CD4-positive, alpha-beta T cell treated with Interleukin-2 at 100 ng/mL for 4 hours (primary cell): ENCODE measurements at regions not wholly inside any gene's neighbourhood (a gene's known extent, or its start where the extent isn't known, plus 50 kb on each side); places are given as distances from the start of the nearest gene placed in this dataset.

ENCODE experiments used
- DNase-seq: peaks from one replicate; pipeline ENCODE4 v3.0.0-alpha.2; 2020; ENCODE audit warnings: low spot score

DNA sequence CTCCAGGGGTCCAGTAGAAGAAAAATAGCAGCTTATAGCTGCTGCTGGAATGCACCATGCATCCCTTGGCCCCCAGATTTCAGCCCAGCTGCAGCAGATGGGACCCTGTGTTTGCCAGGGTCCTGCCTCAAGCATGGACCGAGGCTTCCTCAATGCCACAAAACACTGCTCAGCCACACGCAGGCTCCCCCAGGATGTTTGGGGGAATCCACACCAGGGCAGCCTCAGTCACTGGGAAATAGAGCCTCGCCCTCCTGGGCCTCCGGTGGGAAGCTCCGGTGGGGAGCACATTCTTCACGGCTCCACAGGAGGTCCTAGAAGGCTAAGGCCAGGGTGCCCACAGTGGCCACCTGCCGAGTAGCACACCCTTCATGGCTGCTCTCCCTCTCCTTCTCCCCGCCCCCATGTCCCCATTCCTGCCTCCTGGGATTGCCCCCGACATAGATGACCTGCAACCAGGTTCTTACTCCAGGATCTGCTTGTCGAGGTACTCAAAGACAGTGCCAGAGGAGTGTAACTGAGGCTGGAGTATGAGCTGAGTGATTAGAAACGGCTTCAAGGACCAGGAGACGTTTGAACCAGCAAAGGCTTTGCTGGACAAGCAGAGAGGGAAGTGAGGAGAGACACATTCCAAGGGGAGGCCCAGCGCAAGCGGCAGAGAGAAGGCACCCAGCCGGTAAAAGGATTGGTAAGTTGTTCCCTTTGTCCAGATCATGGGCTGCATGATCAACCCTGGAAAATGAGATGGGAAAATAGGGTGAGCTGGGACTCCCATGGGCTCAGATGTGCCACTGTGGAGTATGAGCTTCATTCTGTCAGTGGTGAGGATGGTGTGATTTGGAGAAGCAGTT, 110.7 kb upstream of the UQCRFS1 start:
- DNase-seq, result no peak

DNA sequence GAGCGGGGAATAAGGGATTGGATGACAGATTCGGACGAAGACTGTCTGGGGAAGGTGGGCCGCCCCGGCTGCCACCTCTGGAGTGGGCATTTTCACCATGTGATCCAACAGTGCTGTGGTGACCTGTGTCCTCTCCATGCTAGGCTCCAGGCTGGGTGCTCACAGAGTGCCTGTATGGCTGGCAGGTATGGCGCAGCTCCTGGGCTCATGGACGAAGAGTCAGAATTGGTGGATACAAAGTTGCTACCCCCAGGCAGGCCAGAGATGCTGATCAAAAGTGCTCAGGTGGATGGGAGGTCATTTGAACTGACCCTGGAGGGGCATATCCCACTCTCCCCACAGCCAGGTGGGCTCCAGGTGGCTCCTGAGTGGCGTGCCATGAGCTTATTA, 111.3 kb upstream of the UQCRFS1 start:
- no peak for DNase-seq

DNA sequence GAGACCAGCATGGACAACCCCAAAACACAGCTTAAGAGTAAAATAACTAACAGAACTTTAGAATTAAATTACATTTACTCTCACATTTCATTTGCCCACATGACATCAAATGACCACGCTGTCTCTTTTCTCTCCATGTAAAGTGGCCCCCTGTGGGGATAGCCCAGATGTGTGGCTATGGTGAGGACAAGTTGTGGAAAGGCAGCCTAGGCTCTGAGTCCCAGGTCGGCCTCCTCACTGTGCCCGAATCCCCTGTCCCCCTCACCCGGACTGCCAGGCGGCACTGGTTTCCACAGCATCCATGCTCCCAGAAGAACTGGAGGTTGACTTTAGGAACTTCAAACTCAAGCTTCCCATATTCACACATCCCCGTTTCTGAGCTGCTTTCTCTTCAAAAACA, 111.8 kb upstream of the UQCRFS1 start:
- DNase-seq, result no peak

DNA sequence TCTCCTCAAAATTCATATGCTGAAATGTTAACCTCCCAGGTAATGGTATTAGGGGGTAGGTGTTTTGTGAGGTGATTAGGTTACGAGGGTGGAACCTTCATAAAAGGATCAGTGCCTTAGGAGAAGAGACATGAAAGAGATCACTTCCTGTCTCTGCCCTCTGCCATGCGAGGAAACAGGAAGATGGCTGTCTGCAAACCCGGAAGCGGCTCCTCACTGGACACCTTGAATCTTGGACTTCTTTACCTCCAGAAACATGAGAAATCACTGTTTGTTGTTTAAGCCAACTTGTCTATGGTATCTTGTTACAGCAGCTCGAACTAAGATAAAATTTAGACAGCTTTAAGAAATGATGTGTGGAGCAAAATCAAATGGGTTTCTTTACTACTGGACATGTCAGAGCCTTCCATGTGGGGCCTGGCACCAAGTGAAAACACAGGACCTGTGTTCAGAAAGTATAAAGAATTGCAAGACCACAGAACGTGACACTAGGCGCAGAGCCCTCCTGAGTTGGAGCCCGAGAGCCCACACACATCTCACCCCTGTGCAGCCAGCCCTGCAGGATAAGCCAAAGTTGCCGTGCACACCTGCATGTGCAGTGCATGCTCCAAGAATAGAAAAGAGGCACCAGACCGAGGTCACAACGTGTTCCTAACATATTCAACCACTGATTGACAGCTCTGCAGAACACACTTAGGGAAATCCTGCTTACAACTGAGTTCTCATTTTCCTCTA, 112.5 kb upstream of the UQCRFS1 start:
- DNase-seq, result no peak

DNA sequence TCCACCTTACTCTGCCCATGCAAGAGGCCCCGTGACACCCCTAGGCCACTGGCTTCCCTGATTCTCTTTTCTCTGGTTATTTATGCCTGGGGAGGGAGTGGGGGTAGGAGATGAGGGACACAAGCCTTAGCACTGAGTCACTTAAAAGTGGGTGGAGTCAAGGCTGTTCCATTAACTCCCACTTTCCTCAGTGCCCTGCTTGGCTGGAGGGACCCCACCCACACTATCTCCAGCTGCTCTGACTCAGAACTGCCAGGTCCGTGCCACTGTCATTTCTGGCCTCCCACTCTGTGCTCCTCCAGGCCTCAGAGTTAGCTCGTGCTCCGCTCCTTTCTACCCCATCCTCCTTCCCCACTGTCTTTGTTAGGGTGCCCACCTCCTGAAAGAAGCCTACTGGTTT, 113.4 kb upstream of the UQCRFS1 start:
- DNase-seq, result no peak

DNA sequence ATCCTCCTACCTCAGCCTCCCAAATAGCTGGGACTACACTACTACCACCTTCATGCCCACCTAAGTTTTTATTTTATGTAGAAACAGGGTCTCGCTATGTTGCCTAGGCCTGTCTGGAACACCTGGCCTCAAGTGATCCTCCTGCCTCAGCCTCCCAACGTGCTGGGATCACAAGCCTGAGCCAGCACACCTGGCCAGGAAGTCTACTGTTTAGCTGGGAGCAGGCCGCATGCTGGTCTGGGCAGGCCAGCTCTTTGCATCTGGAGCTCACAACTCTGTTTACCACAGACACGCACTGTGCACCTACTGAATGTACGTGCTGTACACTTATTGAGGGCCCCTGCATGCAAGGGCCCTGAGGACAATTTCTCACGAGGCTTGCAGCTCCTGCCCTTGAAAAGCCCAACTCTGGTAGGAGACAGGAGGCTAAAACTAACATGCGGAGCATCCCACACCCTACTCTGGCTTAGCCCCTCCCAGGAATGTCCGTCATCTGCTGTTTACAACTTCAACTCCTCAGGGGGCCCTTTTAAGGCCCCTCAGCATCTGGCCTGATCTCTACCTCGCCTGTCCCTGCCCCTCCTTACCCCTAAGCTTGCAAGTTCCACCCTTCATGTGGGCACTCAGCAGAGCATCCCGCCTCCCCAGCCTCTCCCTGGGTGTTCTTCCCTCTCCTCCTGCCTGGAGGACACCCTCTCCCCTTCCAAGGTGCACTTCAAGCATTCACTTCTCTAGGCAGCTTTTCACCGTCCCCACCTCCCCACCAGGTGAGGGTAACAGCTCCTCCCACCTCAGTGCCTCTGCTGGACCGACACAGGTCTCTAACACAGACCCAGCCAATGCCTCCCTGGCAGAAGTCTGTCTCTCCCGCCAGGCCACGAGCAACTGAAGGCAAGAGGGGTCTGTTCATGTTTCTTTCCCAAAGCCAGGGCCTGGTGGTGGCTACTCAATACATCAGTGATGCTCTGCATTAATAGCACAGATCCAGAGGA, 114.2 kb upstream of the UQCRFS1 start:
- DNase-seq, result no peak

DNA sequence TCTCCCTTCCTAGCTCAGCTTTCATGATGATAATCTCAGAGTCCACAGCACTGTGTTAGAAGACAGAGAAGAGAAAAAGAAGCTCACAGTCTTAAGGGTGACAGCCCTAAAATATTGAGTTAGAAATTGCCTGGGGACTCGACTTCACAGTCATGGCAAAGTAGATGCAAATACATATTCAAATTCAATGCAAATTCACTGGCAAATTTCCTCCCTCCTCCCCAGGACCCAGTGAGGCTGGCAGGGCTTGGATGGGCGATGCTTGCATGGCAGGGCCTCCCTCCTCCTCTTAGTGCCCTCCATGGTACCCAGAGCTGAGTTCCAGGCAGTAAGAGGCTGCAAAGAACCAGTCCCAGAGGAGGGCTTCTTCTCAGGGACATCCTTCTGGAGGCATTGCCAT, 115.6 kb upstream of the UQCRFS1 start:
- DNase-seq, result no peak

DNA sequence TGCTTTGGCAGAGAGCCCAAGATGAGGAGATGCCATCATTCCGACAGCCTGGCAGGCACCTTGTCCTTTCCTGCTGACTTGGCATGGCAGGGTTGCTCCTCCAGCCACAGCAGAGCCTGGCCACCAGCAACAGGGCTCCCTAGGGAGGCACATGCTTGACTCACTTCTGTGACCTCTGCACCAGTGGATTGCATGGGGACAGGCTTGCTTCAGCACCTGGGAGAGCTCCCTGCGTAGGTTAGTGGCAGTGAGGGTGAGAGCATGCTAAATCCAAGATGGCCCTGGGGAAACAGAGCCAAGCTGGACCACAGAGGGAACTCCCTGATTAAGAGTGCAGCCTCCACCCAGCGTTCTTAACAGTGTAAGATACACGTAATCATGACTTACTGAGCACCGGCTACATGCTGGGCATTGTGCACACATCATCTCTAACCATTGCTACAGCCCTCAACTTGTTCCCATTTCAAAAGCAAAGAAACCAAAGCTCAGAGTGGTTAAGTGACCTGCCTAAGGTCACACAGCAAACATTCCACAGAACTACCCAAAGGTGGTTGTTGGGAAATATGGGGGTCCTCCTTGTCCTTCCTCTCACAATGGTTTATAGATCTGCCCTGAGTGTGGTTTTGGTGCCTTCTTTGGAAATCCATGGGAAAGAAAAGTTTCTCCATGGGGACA, 116.6 kb upstream of the UQCRFS1 start:
- DNase-seq, result no peak

DNA sequence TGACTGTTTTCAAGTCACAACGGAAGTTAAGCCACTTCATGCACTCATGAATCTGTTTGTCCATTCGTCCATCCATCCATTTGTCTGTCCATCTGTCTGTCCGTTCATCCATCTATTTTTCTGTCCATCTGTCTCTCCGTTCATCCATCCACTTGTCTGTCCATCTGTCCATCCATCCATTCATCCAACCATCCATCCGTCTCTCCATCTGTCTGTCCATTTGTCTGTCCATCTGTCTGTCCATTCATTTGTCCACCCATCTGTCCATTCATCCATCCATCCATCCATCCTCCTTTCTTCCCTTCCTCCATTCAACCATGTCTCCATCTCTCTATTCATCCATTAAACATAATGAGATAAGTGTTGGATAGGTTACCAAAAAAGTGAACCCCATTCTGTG, 123.5 kb upstream of the UQCRFS1 start:
- DNase-seq, result no peak

DNA sequence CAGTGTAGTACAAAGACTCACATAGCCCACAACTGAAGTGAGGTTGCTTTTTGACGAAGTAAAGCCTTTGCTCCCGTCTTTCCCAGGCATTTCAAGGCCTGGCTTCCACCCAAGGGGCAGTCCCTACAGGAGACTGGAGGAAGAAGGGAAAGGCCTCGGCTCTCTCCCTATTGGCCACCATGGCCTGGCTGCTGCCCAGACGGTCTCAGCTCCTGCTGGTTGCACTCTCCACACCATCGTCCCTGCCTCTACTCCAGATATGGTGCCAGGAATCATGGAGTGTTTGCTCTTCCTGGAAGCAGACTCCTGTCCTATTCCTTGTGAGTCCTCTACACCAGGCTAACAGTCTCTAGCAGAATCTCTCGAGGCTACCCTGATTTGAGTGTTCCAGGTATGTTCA, 124.1 kb upstream of the UQCRFS1 start:
- DNase-seq, result no peak

DNA sequence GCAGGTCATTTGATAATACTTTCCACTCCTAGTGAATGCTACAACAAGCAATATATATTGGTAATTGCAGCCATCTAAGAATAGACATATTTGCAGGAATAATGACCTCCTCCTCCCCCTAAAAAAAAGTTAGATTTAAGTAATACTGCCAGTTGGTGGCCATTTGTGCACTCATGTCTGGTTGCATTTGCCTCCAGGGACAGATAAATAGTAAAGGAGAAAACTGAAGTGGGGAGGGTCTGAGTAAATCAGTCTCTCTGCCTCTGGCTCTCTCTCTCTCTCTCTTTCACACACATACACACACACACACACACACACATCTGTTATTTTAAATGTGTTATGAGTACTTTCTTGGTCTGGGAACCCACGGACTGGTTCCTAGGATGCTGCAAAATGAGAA, 125.5 kb upstream of the UQCRFS1 start:
- no peak for DNase-seq

DNA sequence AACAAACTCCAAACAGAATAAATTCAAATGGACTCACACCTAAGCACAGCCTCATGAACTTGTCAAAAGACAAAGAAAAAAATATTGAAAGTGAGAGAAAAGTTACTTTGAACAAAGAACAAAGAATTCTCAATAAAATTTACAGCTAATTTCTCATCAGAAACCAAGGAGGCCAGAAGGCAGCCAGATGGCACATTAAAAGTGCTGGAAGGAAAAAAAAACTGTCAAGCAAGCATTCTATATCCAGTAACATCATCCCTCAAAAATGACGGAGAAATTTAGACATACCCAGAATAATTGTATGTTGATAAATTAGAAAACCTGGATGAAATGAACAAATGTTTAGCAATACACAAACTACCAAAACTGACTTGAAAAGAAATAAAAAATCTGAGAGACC, 129.8 kb upstream of the UQCRFS1 start:
- DNase-seq, result no peak

DNA sequence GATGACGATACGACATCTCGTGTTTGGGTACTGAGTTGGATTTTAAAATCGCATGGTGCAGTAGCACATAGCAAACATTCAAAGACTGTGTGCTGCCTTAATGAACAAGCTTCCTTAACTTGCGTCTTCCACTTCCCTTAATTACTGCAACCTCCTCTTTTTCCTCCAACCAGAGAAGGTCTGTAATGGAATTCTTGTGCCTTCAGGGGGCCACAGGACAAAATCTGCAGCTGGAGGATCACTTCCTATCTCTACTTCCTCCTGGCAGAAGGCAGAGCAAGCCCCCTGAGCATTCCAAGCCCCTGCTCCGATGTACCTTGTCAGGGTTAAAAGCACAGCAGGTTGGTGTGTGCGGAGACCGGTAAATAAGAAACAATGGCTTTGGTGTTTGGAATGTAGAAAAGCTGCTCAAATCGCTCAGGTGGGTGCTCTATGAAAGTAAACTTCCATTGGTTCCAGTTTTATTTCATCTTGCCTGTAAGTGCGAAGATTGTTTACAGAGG, 151.3 kb upstream of the UQCRFS1 start:
- no peak for DNase-seq

DNA sequence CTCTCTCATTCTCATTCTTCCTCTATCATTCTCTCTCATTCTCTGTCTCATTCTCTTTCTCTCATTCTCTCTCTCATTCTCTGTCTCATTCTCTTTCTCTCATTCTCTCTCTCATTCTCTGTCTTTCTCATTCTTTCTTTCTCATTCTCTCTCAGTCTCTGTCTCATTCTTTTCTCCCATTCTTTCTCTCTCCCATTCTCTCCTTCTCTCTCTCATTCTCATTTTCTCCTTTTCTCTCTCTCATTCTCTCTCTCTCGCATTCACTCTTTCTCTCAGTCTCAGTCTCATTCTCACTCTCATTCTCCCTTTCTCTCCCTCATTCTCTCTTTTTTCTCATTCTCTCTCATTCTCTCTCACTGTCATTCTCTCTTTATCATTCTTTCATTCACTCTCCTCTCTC, 152.0 kb upstream of the UQCRFS1 start:
- DNase-seq, result no peak

DNA sequence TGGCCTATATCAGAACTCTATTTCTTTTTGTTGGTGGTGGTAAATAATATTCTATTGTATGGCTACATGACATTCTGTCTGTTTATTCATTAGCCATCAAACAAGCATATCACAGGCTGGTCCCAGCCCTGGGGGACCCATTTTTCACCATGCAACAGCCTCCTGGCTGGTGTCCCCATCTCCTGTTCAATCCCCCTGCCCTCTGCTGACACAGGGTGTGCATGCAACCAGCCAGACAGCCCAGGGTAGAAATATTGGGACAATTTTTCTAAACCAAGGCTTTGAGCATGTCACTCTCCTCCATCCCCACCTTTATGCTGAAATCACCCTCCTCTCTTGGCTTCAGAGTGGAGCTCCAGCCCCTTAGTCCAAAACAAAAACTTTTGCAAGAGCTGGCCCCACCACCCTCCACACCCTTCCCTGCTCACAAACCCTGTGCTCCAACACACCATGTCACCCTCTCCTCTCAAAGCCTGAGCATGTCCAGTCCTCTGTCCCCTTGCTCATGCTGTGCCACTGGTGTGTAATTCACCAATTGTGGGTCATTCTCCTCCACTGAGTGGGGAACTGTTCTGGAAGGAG, 153.0 kb upstream of the UQCRFS1 start:
- no peak for DNase-seq

DNA sequence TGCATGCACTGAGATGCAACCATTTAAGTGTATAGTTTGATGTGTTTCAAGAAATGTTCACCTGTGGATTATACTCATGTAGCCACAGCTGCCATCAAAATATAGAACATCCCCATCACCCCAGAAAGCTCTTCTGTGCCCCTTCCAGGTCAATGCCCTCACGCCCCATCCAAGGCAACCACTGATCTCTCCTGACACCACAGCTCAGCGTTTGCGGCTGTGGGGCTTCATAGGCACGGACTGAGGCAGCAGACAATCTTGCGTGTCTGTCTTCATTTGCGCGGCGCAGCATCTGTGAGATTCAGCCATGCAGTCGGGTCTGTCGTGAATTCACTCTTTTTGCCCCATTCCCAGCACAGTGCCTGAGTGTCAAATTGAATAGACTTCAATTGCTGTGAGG, 153.8 kb upstream of the UQCRFS1 start:
- no peak for DNase-seq

DNA sequence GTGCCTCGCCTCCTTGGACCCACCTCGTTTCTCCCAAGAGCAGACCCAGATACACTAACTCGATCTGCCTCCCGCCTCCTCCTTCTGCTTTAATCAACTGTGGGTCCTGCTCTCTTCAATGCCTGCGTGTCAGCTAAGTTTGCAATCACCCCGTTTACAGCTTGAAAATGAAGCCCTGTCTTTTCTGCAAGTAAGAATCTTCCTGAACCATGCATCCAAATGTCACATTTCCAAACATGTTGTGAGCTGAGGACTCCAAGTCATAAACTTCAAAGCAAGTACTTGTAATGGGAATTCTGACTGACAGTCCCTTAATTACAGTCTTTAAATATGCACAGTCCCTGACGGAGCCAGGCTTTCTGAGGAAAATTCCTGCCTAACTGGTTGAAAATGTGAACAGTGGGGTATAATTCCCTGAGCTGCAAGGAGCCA, 154.9 kb upstream of the UQCRFS1 start:
- DNase-seq, result no peak

DNA sequence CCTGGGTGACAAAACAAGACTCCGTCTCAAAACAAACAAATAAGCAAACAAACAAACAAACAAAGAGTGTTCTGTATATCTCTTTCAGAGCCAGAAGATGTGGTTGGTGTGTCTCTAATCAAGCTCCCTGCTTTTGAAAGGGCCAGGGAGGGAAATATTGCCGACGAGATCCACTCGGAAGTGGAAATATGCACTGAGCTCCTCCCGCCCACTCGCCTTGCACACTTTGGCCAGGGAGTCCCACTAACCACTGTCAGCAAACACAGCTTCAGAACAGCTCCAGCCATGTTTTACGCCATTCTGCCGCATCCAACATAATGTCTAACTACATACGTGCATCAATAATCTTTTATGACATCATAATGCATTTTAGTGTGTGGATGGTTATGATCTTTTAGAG, 155.5 kb upstream of the VSTM2B start:
- DNase-seq, result no peak

DNA sequence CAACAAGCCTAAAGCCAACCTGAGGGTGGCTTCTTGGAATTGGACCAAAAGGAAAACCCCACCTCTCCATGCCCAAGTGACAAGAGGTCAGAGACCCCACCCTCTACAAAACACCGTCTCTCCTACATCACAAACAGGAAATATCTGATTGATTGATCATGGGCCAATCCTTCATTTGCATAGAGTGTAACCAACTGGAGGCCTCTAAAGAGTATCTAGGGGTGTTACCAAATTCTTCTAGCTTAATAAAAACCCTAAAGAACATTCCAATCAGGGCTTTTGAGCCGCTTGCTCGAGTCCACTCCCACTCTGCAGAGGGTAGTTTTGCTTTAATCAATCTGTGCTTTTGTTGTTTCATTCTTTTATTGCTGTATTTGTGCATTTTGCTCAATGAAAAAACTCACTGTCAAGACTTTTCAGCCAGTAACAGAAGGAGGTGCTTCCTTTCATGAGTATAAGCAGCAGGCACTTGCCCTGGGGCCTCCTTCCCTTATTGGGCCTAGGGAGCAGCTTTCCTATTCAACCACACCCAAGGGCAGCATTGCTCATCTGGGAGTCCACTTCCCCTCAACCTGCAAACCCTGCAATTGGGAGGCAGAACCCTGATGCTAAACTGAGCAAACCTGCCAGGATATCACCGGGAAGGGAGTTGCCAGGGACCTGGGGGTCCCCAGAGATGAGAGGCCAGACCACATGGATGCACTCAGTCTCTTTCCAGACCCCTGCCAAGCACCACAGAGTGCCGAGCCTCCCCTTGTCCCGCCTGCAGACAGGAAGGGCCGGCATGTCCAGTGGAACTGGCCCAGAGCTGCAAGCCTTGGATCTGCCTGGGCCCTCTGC, 154.3 kb upstream of the VSTM2B start:
- no peak for DNase-seq

DNA sequence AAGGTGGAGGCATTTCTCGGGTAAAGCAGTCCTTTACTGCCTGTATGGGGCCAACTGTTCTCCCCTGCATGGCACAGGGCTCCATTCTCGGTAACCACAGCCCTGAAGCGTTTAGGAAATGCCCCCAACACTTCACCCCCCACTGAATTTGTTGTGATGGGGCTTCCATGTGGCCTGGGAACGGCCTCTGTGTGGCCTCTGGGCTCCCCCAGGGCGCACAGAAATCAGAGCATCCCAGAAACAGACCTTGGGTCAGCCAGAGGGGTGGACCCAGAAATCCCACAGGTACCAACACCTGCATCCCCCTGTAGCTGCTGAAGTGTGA, 153.7 kb upstream of the VSTM2B start:
- no peak for DNase-seq

DNA sequence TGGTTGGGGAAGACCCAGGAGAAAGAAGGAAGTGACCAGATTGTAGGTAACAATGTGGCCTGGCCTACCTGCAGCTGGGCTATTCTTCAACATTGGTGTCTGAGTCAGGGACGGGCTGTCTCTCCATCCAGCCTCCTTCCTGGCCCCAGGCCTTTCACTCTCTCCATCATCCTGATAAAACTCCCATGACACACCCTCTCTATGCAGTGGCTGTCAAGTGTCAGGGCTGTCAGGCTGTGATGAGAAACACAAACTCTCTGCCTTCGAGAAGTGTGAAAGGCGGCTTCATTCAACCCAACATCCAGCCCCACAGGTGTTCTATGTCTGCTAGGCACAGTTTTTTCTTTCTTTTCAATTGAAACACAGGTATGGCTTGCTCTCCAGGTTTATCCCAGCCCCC, 153.3 kb upstream of the VSTM2B start:
- DNase-seq, result no peak
